Liver (tissue), 8 donors: ENCODE measurements at regions not wholly inside any gene's neighbourhood (a gene's known extent, or its start where the extent isn't known, plus 50 kb on each side); places are given as distances from the start of the nearest gene placed in this dataset.

Experiments used
- DNase-seq: peaks from one replicate; pipeline ENCODE4 v3.0.0-alpha.2; 2017; ENCODE audit warnings: low spot score
- H3K27ac ChIP-seq, 2 donors: one replicate each; pipeline ENCODE4 v1.7.0; 2013; ENCODE audit warnings: inconsistent platforms in 2 of 2, low read length in 2 of 2, control low read depth in 1 of 2, low read depth in 1 of 2, mild to moderate bottlenecking in 1 of 2
- H3K27me3 ChIP-seq, 4 donors: one replicate each; pipeline versions ENCODE4 v1.6.1 to v1.7.0; 2013; ENCODE audit warnings: low read length in 3 of 4, inconsistent platforms in 1 of 4, mild to moderate bottlenecking in 1 of 4, moderate library complexity in 1 of 4; ENCODE audit not compliant: control insufficient read depth in 4 of 4, insufficient read depth in 4 of 4
- H3K36me3 ChIP-seq, 4 donors: one replicate each; pipeline versions ENCODE4 v1.6.1 to v1.7.0; 2013; ENCODE audit warnings: low read length in 3 of 4, mild to moderate bottlenecking in 3 of 4, low read depth in 1 of 4, moderate library complexity in 1 of 4; ENCODE audit not compliant: control insufficient read depth in 4 of 4, insufficient read depth in 3 of 4
- H3K4me1 ChIP-seq, 4 donors: one replicate each; pipeline versions ENCODE4 v1.6.1 to v1.7.0; 2013; ENCODE audit warnings: low read length in 3 of 4, mild to moderate bottlenecking in 3 of 4, moderate library complexity in 1 of 4; ENCODE audit not compliant: control insufficient read depth in 4 of 4, insufficient read depth in 4 of 4
- H3K4me3 ChIP-seq, 3 donors: one replicate each; pipeline versions ENCODE4 v1.6.1 to v1.7.0; 2013; ENCODE audit warnings: low read length in 3 of 3, control low read depth in 1 of 3, low read depth in 1 of 3, mild to moderate bottlenecking in 1 of 3
- H3K9ac ChIP-seq, 2 donors: one replicate each; pipeline ENCODE4 v1.7.0; 2013; ENCODE audit warnings: low read length in 2 of 2, mild to moderate bottlenecking in 2 of 2, moderate library complexity in 2 of 2, control low read depth in 1 of 2, low read depth in 1 of 2
- H3K9me3 ChIP-seq, 4 donors: one replicate each; pipeline versions ENCODE4 v1.6.1 to v1.7.0; 2013; ENCODE audit warnings: low read length in 3 of 4; ENCODE audit not compliant: control insufficient read depth in 4 of 4
- CTCF ChIP-seq: fragments of 150-350 bp; IDR thresholded peaks from 2 replicates; pipeline ENCODE4 v1.5.1; 2017; ENCODE audit warnings: improper control_type of control experiment, low read depth, low read length; ENCODE audit not compliant: missing input control
- EGR1 ChIP-seq, 2 donors: IDR thresholded peaks; 2 replicates each; pipeline ENCODE4 v1.6.1; 2016 to 2018; ENCODE audit warnings: antibody characterized with exemption in 2 of 2, low read depth in 2 of 2
- FOXA1 ChIP-seq: IDR thresholded peaks from 2 replicates; pipeline ENCODE4 v1.6.1; 2016; ENCODE audit warnings: antibody characterized with exemption
- GABPA ChIP-seq, 2 donors: IDR thresholded peaks in 1 of 2; conservative IDR thresholded peaks in 1 of 2; 2 replicates each; pipeline ENCODE4 v1.6.1; 2016; ENCODE audit warnings: antibody characterized with exemption in 2 of 2, mild to moderate bottlenecking in 1 of 2, moderate library complexity in 1 of 2
- HNF4A ChIP-seq, 2 donors: conservative IDR thresholded peaks; 2 replicates each; pipeline ENCODE4 v1.6.1; 2016; ENCODE audit warnings: antibody characterized with exemption in 2 of 2, mild to moderate bottlenecking in 2 of 2
- HNF4G ChIP-seq: IDR thresholded peaks from 2 replicates; pipeline ENCODE4 v1.6.1; 2016; ENCODE audit warnings: antibody characterized with exemption
- MAX ChIP-seq: IDR thresholded peaks from 2 replicates; pipeline ENCODE4 v1.6.1; 2016; ENCODE audit warnings: antibody characterized with exemption
- NR2F2 ChIP-seq: IDR thresholded peaks from 2 replicates; pipeline ENCODE4 v1.6.1; 2016; ENCODE audit warnings: antibody characterized with exemption
- RAD21 ChIP-seq, 2 donors: IDR thresholded peaks; 2 replicates each; pipeline ENCODE4 v1.6.1; 2016; ENCODE audit warnings: antibody characterized with exemption in 2 of 2, mild to moderate bottlenecking in 2 of 2
- REST ChIP-seq: IDR thresholded peaks from 2 replicates; pipeline ENCODE4 v1.6.1; 2016; ENCODE audit warnings: antibody characterized with exemption, mild to moderate bottlenecking
- RXRA ChIP-seq, 2 donors: IDR thresholded peaks; 2 replicates each; pipeline ENCODE4 v1.6.1; 2017 to 2018; ENCODE audit warnings: antibody characterized with exemption in 2 of 2, mild to moderate bottlenecking in 1 of 2
- SP1 ChIP-seq: IDR thresholded peaks from 2 replicates; pipeline ENCODE4 v1.6.1; 2018; ENCODE audit warnings: antibody characterized with exemption, mild to moderate bottlenecking
- TAF1 ChIP-seq: conservative IDR thresholded peaks from 2 replicates; pipeline ENCODE4 v1.6.1; 2016; ENCODE audit warnings: antibody characterized with exemption, mild to moderate bottlenecking
- YY1 ChIP-seq: IDR thresholded peaks from 2 replicates; pipeline ENCODE4 v1.6.1; 2016; ENCODE audit warnings: antibody characterized with exemption, mild to moderate bottlenecking
- ZBTB33 ChIP-seq: IDR thresholded peaks from 2 replicates; pipeline ENCODE4 v1.6.1; 2016; ENCODE audit warnings: antibody characterized with exemption
- WGBS: extraction: QIAGEN DNeasy Blood & Tissue Kit; methylation state at CpG from one replicate; pipeline ENCODE4 v1.1.7; 2013; 5-methylcytosine and 5-hydroxymethylcytosine counted together
- donor health status: healthy.
- donor health status: healthy.
- donor health status: healthy.
- donor health status: healthy.
- donor health status: healthy.

GRCh38 chr6:54451516-54451915 is 143.3 kb downstream of the TINAG start:
- H3K9me3 ChIP-seq, result no peaks in the 10 kb centered on the region
- H3K4me3 ChIP-seq, result no peak overlapping the region
- no peak for DNase-seq
- no peak overlapping the region for H3K9ac ChIP-seq
- H3K4me1 ChIP-seq, result no peaks in the 10 kb centered on the region
- H3K27ac ChIP-seq, result no peak overlapping the region
- TF ChIP-seq TAF1, result no peak
- TF ChIP-seq HNF4G, result no peak
- TF ChIP-seq EGR1 (IDR thresholded peaks at IDR 0.05; ENCODE audit: low read depth in 2 of 2), result no peak
- TF ChIP-seq NR2F2, result no peak
- TF ChIP-seq CTCF, result no peak
- TF ChIP-seq FOXA1, result no peak
- TF ChIP-seq ZBTB33, result no peak
- H3K36me3 ChIP-seq, result no peaks in the 10 kb centered on the region
- no peaks in the 10 kb centered on the region for H3K27me3 ChIP-seq

GRCh38 chr6:54463354-54464024 is 155.2 kb downstream of the TINAG start:
- Histone ChIP-seq H3K27ac (no peak overlapping the region), H3K4me1 (no peaks in the 10 kb centered on the region), H3K36me3 (no peaks in the 10 kb centered on the region), H3K9me3 (no peaks in the 10 kb centered on the region), H3K4me3 (no peak overlapping the region), H3K27me3 (no peaks in the 10 kb centered on the region), H3K9ac (no peak overlapping the region)
- TF ChIP-seq TAF1 (no peak), RAD21 (IDR thresholded peaks at IDR 0.05) (no peak), YY1 (no peak), SP1 (no peak), GABPA (IDR thresholded peaks at IDR 0.05 in 1 of 2, conservative IDR thresholded peaks at IDR 0.05 in 1 of 2) (no peak), RXRA (IDR thresholded peaks at IDR 0.05) (no peak), HNF4G (no peak), CTCF (no peak), MAX (no peak), HNF4A (conservative IDR thresholded peaks at IDR 0.05) (no peak), ZBTB33 (no peak), REST (no peak), NR2F2 (no peak)
- DNase-seq, result no peak
- 67% methylated on average over 4 of the region's 4 CpGs for WGBS
